DOHH2 (cell line): ENCODE measurements at regions not wholly inside any gene's neighbourhood (a gene's known extent, or its start where the extent isn't known, plus 50 kb on each side); places are given as distances from the start of the nearest gene placed in this dataset.

Source experiments
- H3F3A ChIP-seq: fragments of 200-600 bp; sonication (generic), shearing (Covaris generic); 2 replicates; pipeline ENCODE4 v1.6.0; 2016; ENCODE audit warnings: antibody characterized with exemption, mild to moderate bottlenecking; ENCODE audit not compliant: control insufficient read depth, insufficient read depth
- H3K27ac ChIP-seq: fragments of 200-600 bp; sonication (generic); 2 replicates; pipeline ENCODE4 v1.5.1; 2014; ENCODE audit warnings: low read depth, mild to moderate bottlenecking, low read length, moderate library complexity
- H3K27me3 ChIP-seq: fragments of 200-600 bp; sonication (generic); 2 replicates; pipeline ENCODE4 v1.6.1; 2014; ENCODE audit warnings: mild to moderate bottlenecking, low read length, mixed read lengths; ENCODE audit not compliant: control insufficient read depth
- H3K36me3 ChIP-seq: fragments of 200-600 bp; sonication (generic); 2 replicates; pipeline ENCODE4 v1.6.1; 2014; ENCODE audit warnings: mild to moderate bottlenecking, low read length, moderate library complexity, mixed read lengths; ENCODE audit not compliant: control insufficient read depth
- H3K4me1 ChIP-seq: fragments of 200-600 bp; sonication (generic); 2 replicates; pipeline ENCODE4 v1.6.1; 2014; ENCODE audit warnings: mild to moderate bottlenecking, low read length, mixed read lengths; ENCODE audit not compliant: control insufficient read depth
- H3K4me2 ChIP-seq: fragments of 200-600 bp; sonication (generic); 2 replicates; pipeline ENCODE4 v1.6.0; 2014; ENCODE audit warnings: mild to moderate bottlenecking, low read length, moderate library complexity
- H3K4me3 ChIP-seq: fragments of 200-600 bp; sonication (generic); 2 replicates; pipeline ENCODE4 v1.5.1; 2014; ENCODE audit warnings: mild to moderate bottlenecking, low read length, mixed read lengths
- H3K79me2 ChIP-seq: fragments of 200-600 bp; sonication (generic); 2 replicates; pipeline ENCODE4 v1.6.1; 2014; ENCODE audit warnings: mild to moderate bottlenecking, low read length, mixed read lengths; ENCODE audit not compliant: control insufficient read depth
- H3K9me2 ChIP-seq: fragments of 200-600 bp; sonication (generic); replicated peaks from 2 replicates; pipeline ENCODE4 v1.6.1; 2014; ENCODE audit warnings: mild to moderate bottlenecking, low read length, mixed read lengths; ENCODE audit not compliant: control insufficient read depth
- H3K9me3 ChIP-seq: fragments of 200-600 bp; sonication (generic); 2 replicates; pipeline ENCODE4 v1.6.1; 2014; ENCODE audit warnings: antibody characterized with exemption, low read length, mixed read lengths; ENCODE audit not compliant: control insufficient read depth, insufficient read depth
- H4K20me1 ChIP-seq: fragments of 200-600 bp; sonication (generic); 2 replicates; pipeline ENCODE4 v1.6.0; 2014; ENCODE audit warnings: low read depth, mild to moderate bottlenecking, antibody characterized with exemption, low read length, moderate library complexity; ENCODE audit not compliant: control insufficient read depth, insufficient read depth
- EZH2phosphoT487 ChIP-seq: fragments of 200-600 bp; sonication (generic); IDR thresholded peaks from 2 replicates; pipeline ENCODE4 v1.6.1; 2017; ENCODE audit warnings: borderline replicate concordance, mild to moderate bottlenecking, antibody characterized with exemption, low read length, moderate library complexity, mixed read lengths
- TF ChIP-seq, protein P1 (sequence below): fragments of 200-600 bp; sonication (generic); IDR thresholded peaks from one replicate; pipeline ENCODE4 v1.5.1; 2014; ENCODE audit warnings: antibody characterized with exemption, mild to moderate bottlenecking, low read depth, low read length; ENCODE audit not compliant: poor library complexity, severe bottlenecking

DNA sequence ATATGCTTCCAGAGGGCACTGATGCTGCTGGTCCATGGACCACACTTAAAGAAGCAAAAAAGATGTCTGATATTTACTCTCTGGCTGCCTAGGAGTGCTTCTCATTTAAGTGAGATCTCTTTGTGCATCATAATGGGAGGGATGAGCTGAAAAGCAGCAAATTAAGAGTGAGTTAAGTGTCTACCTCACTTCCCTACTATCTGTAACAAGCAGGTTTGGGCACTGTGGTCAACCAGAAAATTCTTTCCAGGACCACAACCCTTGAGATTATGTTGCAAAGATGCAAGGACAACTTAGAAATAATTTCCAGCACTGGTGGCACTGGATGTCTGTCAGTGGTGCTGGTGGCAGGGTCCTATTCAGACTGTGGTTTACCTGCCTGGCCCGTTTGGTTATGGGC lies 52.1 kb upstream of the USPL1 start:
- Histone ChIP-seq H3K4me1 (peaks cover 57% of the 10 kb centered on the region), H4K20me1 (no peaks in the 10 kb centered on the region), H3F3A (peaks cover 2% of the 10 kb centered on the region; the same call in 1 of the 2 replicates), H3K4me2 (peak overlapping the region; percentile 69), H3K27me3 (no peaks in the 10 kb centered on the region), H3K9me2 (no peaks in the 10 kb centered on the region), H3K79me2 (no peaks in the 10 kb centered on the region), H3K36me3 (no peaks in the 10 kb centered on the region), H3K9me3 (no peaks in the 10 kb centered on the region), H3K27ac (no peak overlapping the region), H3K4me3 (peak overlapping the region; percentile 52)
- TF ChIP-seq, protein P1, sequence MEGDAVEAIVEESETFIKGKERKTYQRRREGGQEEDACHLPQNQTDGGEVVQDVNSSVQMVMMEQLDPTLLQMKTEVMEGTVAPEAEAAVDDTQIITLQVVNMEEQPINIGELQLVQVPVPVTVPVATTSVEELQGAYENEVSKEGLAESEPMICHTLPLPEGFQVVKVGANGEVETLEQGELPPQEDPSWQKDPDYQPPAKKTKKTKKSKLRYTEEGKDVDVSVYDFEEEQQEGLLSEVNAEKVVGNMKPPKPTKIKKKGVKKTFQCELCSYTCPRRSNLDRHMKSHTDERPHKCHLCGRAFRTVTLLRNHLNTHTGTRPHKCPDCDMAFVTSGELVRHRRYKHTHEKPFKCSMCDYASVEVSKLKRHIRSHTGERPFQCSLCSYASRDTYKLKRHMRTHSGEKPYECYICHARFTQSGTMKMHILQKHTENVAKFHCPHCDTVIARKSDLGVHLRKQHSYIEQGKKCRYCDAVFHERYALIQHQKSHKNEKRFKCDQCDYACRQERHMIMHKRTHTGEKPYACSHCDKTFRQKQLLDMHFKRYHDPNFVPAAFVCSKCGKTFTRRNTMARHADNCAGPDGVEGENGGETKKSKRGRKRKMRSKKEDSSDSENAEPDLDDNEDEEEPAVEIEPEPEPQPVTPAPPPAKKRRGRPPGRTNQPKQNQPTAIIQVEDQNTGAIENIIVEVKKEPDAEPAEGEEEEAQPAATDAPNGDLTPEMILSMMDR, result no peak
- TF ChIP-seq EZH2phosphoT487, result no peak

DNA sequence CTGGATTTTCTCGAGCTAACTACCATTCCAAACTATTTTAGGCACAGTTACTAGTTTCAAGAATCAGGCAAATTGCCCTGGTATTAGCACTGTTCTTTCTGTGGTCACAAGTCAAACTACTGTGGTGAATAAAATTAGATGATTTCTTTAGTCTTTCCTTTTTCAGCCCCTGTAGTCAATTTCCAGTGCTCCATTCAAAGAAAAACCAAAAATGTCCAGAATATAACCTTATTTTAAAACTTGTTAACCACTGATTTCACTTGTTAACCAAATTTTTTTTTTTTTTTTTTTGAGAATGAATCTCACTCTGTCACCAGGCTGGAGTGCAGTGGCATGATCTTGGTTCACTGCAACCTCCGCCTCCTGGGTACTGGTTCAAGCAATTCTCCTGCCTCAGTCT lies 50.6 kb upstream of the USPL1 start:
- Histone ChIP-seq H3K4me1 (peaks cover 68% of the 10 kb centered on the region), H3K4me2 (peak overlapping the region; percentile 69), H3K9me2 (no peaks in the 10 kb centered on the region), H3K4me3 (no peak overlapping the region), H3K79me2 (no peaks in the 10 kb centered on the region), H3F3A (peaks cover 2% of the 10 kb centered on the region; the same call in 1 of the 2 replicates), H3K27ac (no peak overlapping the region), H4K20me1 (no peaks in the 10 kb centered on the region), H3K36me3 (no peaks in the 10 kb centered on the region), H3K9me3 (no peaks in the 10 kb centered on the region), H3K27me3 (no peaks in the 10 kb centered on the region)
- TF ChIP-seq, protein P1, result no peak
- TF ChIP-seq EZH2phosphoT487, result no peak
